ENCODE measurements at regions not wholly inside any gene's neighbourhood (a gene's known extent, or its start where the extent isn't known, plus 50 kb on each side); places are given as distances from the start of the nearest gene placed in this dataset.

DNA sequence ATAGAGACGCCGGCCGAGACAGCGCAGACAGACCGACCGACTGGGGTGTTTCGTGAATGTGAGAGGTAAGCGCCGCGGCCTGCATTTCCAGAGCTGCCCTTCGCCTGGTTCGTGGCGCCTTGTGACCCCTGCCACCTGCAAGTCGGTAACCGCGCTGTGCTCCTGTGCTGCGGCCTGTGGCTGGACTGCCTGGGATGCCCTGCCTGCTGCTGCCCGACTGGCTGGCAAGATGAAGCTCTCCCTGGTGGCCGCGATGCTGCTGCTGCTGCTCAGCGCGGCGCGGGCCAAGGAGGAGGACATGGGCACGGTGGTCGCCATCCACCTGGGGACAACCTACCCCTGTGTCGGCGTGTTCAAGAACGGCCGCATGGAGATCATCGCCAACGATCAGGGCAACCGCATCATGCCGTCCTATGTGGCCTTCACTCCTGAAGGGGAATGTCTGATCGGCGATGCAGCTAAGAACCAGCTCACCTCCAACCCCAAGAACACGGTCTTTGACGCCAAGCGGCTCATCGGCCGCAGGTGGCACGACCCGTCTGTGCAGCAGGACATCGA lies 150.8 kb downstream of the RRAGC start:
- DNase-seq (no peak), ATAC-seq (no peak)
- no peak overlapping the region for H3K27ac ChIP-seq
- intact Hi-C loops (cut with DNase I): no loop called here
- no peaks in the 10 kb centered on the region for H3K9me3 ChIP-seq
- TF ChIP-seq, protein P1, sequence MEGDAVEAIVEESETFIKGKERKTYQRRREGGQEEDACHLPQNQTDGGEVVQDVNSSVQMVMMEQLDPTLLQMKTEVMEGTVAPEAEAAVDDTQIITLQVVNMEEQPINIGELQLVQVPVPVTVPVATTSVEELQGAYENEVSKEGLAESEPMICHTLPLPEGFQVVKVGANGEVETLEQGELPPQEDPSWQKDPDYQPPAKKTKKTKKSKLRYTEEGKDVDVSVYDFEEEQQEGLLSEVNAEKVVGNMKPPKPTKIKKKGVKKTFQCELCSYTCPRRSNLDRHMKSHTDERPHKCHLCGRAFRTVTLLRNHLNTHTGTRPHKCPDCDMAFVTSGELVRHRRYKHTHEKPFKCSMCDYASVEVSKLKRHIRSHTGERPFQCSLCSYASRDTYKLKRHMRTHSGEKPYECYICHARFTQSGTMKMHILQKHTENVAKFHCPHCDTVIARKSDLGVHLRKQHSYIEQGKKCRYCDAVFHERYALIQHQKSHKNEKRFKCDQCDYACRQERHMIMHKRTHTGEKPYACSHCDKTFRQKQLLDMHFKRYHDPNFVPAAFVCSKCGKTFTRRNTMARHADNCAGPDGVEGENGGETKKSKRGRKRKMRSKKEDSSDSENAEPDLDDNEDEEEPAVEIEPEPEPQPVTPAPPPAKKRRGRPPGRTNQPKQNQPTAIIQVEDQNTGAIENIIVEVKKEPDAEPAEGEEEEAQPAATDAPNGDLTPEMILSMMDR (IDR thresholded peaks at IDR 0.05): no peak
- no peaks in the 10 kb centered on the region for H3K27me3 ChIP-seq (ENCODE audit: low read depth)
- no peak overlapping the region for H3K4me3 ChIP-seq
- H3K4me1 ChIP-seq: no peaks in the 10 kb centered on the region
- H3K36me3 ChIP-seq: no peaks in the 10 kb centered on the region

DNA sequence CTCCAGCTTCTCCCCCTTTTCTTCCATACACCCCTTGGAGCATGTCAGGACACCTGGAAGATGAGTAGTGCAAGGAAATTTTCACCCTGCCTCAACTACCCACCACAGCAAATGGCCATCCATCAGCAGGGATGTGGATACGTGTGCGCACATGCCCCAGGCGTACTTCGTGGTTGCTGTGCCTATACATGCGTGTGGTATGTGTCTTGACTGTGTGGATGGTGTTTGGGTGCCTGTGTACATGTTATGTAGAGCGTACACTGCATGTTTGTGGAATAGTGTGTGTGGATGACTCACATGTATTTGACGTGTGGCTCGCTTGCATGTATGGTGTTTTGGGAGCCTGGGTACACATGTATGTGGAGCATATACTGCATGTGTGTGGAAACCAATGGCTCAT lies 158.5 kb downstream of the RRAGC start:
- DNase-seq (no peak), ATAC-seq (no peak)
- Histone ChIP-seq H3K27me3 (ENCODE audit: low read depth) (no peaks in the 10 kb centered on the region), H3K36me3 (no peaks in the 10 kb centered on the region), H3K27ac (no peak overlapping the region), H3K4me3 (no peak overlapping the region), H3K9me3 (no peaks in the 10 kb centered on the region), H3K4me1 (no peaks in the 10 kb centered on the region)
- TF ChIP-seq, protein P1 (IDR thresholded peaks at IDR 0.05): no peak
- intact Hi-C loops (cut with DNase I): no loop called here

DNA sequence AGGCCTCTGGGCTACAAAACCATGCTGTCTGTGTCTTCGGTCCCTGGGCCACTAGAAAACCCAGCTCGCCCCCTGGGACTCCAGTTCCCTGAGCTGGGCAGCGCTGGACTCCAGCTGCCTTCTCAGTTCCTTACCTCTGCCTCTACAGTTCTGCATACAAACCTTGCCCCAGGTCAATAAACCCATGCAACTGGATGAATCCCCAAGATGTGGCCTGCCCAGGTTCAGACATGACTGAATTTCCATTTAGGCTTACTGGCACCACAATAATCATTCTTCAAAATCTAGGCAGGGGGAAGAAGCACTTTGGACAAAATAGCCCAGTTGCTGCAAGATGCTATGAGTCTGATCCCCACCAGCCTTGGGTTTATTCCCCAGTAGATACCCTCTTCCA lies 159.5 kb downstream of the RRAGC start:
- TF ChIP-seq, protein P1 (IDR thresholded peaks at IDR 0.05): no peak
- ATAC-seq: no peak
- no peaks in the 10 kb centered on the region for H3K27me3 ChIP-seq (ENCODE audit: low read depth)
- no peak overlapping the region for H3K4me3 ChIP-seq
- no peaks in the 10 kb centered on the region for H3K36me3 ChIP-seq
- no peaks in the 10 kb centered on the region for H3K4me1 ChIP-seq
- intact Hi-C loops (cut with DNase I): no loop called here
- DNase-seq: no peak
- no peaks in the 10 kb centered on the region for H3K9me3 ChIP-seq
- H3K27ac ChIP-seq: no peak overlapping the region

DNA sequence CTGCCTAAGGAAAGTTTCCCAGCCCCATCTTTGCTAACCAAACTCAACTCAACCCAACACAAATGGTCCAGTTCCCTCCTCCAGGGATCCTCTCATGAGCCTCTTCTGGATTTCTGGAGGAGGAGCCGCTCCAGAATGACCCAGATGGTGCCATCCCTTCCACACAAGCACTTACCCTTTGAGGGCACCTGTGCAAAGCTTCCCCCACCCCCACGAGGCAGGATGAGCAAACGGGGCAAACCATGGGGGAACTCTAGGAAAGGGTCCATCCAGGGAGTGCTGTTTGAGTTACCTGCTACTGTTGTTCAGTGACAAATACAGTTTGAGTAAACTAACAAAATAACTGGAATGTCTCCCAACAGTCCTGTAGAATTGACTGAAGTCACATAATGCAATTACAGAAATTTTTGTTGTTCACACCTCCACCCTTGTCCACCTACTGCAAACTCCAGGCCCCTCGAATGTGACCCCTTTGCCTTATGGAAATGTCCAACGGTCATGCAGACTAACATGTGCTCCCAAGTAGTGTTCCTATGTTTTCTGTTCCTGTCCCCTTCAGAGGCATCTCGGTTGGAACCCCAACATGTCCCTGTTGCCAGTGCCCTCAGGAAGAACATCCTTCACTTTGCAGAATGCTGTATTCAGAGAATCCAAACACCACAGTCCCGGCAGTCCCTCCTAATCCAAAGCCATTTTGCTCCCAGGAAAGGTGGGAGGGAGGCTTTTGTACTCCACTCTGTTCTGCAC lies 160.1 kb downstream of the RRAGC start:
- Histone ChIP-seq H3K27ac (no peak overlapping the region), H3K27me3 (ENCODE audit: low read depth) (no peaks in the 10 kb centered on the region), H3K36me3 (no peaks in the 10 kb centered on the region), H3K9me3 (no peaks in the 10 kb centered on the region), H3K4me1 (no peaks in the 10 kb centered on the region), H3K4me3 (no peak overlapping the region)
- intact Hi-C loops (cut with DNase I): no loop called here
- no peak for ATAC-seq
- TF ChIP-seq, protein P1 (IDR thresholded peaks at IDR 0.05): no peak
- no peak for DNase-seq

DNA sequence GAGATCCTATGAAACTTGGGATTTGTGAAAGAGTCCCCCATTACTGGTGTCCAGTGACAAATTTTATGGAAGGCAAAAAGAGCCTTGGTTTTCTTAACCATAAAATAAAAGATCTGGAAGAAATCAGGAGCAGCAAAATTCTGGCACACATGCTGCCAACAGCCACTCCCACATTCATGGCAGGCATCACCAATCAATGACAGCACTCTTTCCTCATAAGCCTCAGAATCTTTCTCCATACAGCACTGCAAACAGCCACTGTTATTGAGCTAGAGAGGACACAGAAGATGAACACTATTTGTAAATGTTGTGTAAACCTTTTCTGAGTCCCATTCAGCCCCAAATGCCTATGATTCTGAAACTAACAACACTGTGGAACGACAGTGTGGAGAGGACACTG lies 162.2 kb downstream of the RRAGC start:
- Histone ChIP-seq H3K9me3 (no peaks in the 10 kb centered on the region), H3K4me3 (no peak overlapping the region), H3K4me1 (no peaks in the 10 kb centered on the region), H3K27me3 (ENCODE audit: low read depth) (no peaks in the 10 kb centered on the region), H3K27ac (no peak overlapping the region), H3K36me3 (no peaks in the 10 kb centered on the region)
- TF ChIP-seq, protein P1 (IDR thresholded peaks at IDR 0.05): no peak
- DNase-seq (no peak), ATAC-seq (no peak)
- intact Hi-C loops (cut with DNase I): no loop called here
